ENCODE measurements at regions not wholly inside any gene's neighbourhood (a gene's known extent, or its start where the extent isn't known, plus 50 kb on each side); places are given as distances from the start of the nearest gene placed in this dataset.
"Not testable (repeated sequence)": the region's sequence is repeated elsewhere in the genome, so short reads cannot be mapped to it uniquely, and the experiment has no call there.

- DNase-seq: no peak
Observed at GRCh38 chr10:8312781-8313180, 258.3 kb downstream of the GATA3 start.

GRCh38 chr10:8314486-8314885 is 260.0 kb downstream of the GATA3 start:
- DNase-seq: no peak

DNA sequence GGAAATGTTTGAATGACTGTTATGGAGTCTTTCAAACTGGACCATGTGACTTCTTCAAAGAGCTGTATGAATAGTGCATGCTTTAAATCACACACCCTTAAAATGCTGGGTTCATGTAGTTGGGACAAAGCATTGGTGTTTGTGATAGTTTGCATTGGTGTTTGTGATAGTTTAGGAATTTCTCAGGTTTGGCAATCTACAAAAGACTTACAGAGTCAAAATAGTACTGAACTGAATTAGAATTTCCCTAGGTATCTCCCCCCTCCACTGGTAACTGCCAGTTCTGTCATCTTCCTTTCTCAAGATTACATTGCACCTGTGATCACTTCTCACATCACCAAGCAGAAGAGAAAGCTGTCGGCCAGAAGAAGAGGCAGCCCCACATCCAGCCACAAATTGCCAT is 261.1 kb downstream of the GATA3 start:
- no peak for DNase-seq

DNA sequence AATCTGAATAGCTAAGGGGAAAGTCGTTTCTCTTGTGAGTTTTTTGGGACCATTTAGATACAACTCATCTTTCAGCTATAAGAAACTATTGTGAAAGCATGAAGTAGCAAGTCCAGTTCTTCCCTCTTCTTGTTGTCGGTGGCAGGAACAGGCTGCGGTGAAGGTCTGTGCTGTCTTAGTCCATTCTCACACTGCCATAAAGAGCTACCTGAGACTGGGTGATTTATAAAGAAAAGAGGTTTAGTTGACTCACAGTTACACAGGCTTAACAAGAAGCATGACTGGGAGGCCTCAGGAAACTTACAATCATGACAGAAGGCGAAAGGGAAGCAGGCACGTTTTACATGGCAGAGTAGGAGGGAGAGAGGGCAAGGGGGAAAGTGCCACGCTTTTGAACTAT is 261.8 kb downstream of the GATA3 start:
- DNase-seq: no peak

- DNase-seq: not testable (repeated sequence)
Observed at GRCh38 chr10:8318429-8318828, 263.9 kb downstream of the GATA3 start.

DNA sequence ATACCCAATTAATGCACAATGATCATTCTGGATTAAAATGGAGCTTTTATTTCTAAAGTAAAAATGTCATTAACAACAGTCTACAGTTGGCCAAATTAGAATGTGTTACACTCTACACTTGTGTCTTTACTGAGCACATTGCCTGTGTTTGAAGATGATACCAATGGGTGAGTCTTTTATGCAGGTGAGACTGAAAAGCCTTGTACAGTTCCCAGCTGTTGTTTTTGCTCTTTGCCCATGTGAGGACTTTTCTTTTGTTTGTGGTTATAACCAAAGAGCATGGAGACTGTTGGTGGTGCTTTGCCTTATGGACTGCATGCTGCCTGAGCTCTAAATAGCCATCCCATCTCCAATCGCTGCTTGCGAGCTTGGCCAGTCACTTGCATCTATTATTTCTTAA is 264.5 kb downstream of the GATA3 start:
- no peak for DNase-seq

DNA sequence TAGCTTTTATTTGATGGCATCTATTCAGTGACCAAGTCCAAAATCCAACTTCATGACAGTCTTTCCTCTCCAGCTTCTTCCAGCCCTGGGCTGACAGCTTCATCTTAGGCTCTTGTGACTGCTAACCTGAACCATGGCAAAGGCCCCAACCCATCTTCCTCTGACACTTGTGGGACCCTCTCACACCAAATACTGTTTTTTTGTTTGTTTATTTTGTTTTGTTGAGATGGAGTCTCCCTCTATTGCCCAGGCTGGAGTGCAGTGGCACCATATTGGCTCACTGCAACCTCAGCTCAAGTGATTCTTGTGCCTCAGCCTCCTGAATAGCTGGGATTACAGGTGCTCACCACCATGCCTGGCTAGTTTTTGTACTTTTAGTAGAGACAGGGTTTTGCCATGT is 265.2 kb downstream of the GATA3 start:
- no peak for DNase-seq

GRCh38 chr10:8321990-8322389 is 267.5 kb downstream of the GATA3 start:
- DNase-seq: no peak

- DNase-seq: no peak
Observed at GRCh38 chr10:8323428-8324054, 269.1 kb downstream of the GATA3 start.

DNA sequence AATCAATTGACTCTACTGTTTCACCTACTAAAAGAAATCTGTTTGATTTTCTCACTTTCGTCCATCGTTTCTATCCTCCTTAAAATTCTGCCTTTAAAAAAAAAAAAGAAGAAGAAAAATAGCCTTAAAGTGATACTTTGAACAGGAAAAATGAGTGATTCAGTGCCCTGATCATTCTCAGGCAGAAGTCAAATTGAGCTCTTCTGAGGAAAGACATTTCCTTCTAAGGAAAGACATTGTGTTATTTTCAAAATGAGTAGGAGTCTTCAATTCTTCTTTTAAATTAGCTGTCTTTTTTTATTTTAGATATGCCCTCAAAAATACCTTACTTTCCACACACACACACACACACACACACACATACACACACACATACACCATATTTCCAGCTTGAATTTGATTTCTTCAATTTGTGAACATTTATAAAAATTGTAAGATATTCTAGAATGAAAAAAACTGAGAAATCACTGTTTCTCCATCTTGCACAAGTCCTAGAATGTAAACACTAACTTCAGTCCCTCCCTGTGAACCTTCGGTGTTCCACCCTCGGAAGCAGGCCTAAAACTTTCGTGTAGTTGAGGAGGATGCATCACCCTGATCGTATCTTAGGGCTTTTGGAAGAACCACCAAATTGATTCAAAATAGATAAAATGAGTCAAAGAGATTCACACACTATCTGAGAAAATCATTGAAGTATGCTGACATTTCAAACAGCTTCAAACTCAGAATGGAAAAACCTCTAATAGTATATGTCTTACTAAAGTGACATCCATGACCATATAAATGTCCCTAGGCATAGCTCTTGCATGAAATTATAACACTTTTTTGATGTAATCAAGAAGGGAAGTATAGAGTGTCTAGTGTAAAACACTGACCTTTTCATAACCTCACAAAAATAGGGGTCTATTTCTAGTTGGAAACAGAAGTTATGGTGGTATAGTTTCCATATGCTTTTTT is 270.8 kb downstream of the GATA3 start:
- DNase-seq: no peak

DNA sequence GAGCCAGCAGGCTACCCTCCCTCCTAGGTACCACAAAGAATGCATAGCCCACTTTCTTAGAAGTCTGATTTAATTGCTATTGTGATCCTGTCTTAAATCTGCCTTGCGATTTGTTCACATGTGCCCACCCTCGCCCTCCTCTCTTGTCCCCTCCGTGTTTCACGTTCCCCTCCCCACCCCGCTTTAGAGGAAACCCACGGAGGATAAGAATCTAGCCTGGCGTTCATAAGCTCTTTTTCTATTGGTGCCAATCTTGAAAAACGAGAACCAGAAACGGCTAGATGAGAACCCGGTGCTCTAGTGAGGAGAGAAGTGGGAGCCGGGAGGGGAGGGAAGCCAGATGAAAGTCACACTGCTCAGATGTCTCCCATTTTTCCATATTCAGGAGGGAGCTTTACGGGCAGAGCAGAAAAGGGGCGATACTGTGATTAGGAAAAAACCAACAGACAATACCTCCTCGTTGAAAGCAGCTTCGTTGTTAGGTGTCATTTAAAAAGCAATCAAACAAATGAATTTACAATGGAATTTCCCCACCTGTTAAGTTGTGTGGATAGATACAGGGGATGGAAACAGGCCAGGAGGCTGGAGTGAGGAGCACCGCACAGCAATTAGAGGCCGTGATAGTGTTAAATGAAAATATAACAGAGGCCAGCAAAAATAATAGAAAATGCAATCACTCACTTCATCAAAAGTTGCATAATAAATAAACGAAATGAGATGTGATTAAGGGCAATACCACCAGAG is 272.1 kb downstream of the GATA3 start:
- no peak for DNase-seq

- no peak for DNase-seq
Observed at GRCh38 chr10:8327140-8327423, 272.6 kb downstream of the GATA3 start.

GRCh38 chr10:8331387-8331786 is 276.9 kb downstream of the GATA3 start:
- DNase-seq: no peak

DNA sequence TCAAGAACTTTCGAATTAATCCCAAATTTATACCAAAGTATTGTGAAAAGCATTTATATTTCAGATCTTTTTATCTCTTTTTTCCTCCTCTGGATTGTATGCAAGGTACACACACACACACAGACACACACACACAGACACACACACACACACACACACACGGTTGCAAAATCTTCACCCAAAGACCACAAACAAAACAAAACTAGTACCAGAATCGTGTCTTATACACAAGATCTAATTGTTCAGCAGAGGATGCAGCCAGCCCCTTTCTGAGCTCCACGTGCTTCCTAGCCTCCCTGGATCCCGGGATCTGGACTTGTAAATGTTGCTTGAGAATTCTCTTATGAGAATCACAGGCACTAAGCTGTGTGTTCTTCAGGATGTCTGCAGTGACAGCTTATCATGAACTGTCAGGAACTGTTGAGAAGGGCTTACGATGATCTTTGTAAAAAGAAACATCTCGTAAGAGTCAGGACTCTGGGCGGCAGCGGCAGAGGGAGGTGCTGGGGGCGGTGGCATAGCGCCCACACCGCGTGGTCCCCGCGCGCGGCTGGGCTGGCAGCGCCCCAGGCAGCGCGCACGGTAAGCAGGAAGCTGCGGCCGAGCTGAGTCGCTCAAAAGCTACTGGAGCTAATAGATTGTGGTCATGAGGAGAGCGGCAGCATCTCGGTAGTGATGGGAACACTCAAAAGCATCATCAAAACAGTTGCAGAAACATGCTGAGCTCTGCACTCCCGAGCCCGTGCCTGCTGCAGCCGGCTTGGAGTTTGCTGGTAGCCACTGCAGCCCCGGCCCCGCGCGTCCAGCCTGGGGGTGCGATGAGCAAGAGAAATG is 277.6 kb downstream of the GATA3 start:
- DNase-seq: peak in 1 of 2 experiments; percentile 20

GRCh38 chr10:8332730-8333111 is 278.2 kb downstream of the GATA3 start:
- DNase-seq: no peak

DNA sequence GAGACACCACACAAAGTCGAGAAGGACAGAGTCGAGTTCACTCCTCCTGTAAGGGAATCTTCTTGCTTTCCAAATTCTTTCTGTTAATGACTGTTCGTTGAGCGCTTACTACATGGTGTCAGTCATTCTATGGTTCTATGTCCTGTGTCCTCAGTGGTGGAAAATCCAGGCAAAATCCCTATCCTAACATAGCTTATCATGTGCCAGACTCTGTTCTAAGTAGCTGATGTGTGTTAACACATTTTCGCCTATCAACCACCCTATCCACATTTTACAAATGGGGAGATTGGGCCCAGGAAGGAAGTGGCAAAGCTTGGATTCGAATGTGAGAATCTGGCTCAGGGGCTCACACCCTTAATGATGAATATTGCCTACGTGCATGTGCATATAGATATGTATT is 280.1 kb downstream of the GATA3 start:
- no peak for DNase-seq

- DNase-seq: no peak
Observed at GRCh38 chr10:8336629-8337331, 282.3 kb downstream of the GATA3 start.

GRCh38 chr10:8337332-8337651 is 282.8 kb downstream of the GATA3 start:
- DNase-seq: no peak

DNA sequence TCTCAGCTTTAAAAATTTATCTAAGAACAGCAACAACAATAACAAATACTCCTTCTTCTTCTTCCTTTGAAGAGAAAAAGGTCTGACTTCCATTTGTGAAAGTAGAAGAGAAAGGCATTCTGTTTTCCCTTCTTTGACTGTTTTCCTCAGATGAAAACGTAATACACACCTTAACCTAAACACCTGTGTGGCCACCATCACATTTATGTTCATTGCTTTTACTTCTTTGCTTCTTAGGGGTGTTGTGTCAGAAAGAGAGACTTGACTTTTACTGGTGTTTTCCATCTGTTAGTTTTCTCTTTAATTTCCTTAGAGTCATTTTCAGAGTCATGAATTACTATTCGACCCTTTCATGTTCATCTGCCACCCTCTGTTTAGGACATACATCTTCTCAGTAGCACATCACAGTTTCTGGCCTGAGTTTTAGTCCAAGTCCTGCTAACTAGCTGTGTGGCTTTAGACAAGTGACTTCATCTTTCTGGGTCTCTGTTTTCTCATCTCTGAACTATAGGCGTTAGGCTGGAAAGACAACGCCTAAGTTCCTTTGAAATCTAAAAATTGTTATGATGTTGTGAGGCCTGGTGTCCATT is 283.8 kb downstream of the GATA3 start:
- no peak for DNase-seq

GRCh38 chr10:8344756-8345155 is 290.3 kb downstream of the GATA3 start:
- no peak for DNase-seq

DNA sequence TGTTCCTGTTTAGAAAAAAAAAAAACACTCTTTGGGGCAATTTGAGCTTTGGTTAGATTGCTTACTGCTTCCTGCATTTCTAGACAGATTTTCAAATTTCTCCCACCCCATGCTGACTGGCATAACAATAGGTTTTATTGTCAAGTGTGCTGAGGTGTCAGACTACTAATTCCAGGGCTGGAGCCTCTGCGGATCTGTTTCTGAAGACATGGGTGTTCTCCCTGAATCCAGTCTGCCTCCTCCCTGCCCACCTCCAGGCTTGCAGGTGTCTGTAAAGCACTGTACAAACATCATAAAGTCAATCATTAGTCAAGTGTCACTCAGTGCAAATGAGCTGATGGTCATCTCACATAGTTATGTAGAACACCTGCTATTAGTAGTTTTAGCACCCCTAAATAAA is 292.4 kb downstream of the GATA3 start:
- DNase-seq: no peak

DNA sequence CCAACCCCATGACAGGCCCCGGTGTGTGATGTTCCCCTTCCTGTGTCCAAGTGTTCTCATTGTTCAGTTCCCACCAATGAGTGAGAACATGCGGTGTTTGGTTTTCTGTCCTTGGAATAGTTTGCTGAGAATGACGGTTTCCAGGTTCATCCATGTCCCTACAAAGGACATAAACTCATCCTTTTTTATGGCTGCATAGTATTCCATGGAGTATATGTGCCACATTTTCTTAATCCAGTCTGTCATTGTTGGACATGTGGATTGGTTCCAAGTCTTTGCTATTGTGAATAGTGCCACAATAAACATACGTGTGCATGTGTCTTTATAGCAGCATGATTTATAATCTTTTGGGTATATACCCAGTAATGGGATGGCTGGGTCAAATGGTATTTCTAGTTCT is 293.1 kb downstream of the GATA3 start:
- not testable (repeated sequence) for DNase-seq

All from SW 1271 (cell line).